DMS 273 treated with DMSO at 0.1 percent for 48 hours (cell line): ENCODE measurements at regions not wholly inside any gene's neighbourhood (a gene's known extent, or its start where the extent isn't known, plus 50 kb on each side); places are given as distances from the start of the nearest gene placed in this dataset.

Experiments
- DNase-seq: peaks from one replicate; lab custom pipeline; 2025; lab: John Stamatoyannopoulos, UW

- DNase-seq, result no peak
These were observed 177.6 kb upstream of the HDAC9 start for GRCh38 chr7:18317941-18318340.

DNA sequence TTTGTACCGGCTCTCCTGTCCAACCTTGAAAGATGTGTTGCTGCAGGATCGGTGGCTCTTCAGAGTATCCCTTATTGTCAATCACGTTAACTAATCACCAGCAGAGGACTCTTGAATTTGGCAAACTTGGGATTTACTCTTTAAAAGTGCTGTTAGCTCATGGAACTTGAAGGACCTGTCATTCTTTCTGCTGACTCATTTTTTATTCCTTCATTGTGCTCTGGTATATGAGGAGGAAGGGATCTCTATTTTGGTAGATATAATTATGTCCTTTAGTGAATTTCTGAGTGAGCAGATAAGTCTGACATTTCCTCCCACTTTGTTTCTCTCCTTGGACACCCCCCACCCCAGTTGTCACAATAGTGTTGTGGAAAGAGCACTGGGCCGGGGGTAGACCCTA is 175.1 kb upstream of the HDAC9 start:
- DNase-seq, result no peak

GRCh38 chr7:18320971-18321567 is 174.5 kb upstream of the HDAC9 start:
- peak; percentile 30 for DNase-seq

GRCh38 chr7:18330548-18330947 is 165.0 kb upstream of the HDAC9 start:
- no peak for DNase-seq

- DNase-seq, result no peak
These were observed 158.9 kb upstream of the HDAC9 start for GRCh38 chr7:18336626-18337025.

- DNase-seq, result no peak
These were observed 158.3 kb upstream of the HDAC9 start for GRCh38 chr7:18337048-18337809.

DNA sequence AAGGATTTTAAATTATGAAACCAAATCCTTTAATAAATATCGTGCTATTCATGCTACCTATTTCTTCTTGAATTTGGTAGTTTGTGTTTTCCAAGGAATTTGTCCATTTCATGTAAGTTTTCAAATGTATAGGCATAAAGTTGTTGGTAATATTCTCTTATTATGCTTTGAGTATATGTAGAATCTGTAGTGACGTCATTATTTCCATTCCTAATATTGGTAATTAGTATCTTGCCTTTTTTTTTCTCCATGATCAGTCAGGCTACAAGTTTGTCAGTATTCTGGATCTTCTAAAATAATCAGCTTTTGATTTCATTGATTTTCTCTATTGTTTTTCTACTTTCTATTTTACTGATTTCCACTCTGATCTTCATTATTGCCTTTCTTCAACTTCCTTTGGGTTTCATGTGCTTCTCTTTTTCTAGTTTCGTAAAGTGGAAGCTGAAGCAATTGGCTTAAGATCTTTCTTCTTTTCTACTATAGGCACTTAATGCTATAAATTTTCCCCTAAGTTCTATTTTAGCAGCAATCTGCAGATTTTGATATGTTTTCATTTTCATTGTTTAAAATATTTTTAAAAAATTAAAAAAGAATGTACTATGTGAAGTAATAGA is 156.5 kb upstream of the HDAC9 start:
- no peak for DNase-seq

DNA sequence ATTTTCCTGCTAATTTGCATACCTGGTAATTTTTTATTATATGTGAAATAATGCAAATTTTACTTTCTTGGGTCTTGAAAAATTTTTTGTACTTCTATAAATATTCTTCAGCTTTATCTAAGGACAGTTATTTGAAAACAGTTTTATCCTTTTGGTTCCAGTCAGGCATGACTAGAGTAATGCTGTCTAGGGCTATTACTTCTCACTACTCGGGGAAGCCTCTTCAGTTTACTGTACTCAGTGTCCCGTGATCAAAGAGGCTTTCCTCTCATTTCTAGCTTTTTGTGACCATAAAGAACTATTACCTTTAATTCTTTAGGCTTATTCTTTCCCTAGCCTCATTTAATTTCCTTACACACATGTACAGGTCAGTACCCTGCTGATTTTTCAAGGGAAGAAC is 153.8 kb upstream of the HDAC9 start:
- DNase-seq, result no peak

DNA sequence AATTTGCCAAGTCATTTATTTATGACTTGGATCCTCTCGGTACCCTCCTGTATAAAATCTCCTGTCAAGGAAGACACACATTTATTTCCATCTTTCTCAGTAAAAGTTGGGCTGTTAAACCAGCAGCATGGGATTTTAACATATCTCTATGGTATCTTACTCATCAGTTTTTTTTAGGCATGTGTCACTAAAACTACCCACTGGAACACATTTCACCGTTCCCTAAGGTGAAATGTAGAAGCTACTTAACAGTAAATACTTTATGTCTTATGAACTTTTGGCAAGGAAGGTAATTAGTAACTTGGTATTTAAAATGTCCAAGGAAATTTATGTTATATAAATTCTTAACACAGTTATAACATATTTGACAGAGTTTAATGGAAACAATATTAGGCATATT is 152.5 kb upstream of the HDAC9 start:
- no peak for DNase-seq

DNA sequence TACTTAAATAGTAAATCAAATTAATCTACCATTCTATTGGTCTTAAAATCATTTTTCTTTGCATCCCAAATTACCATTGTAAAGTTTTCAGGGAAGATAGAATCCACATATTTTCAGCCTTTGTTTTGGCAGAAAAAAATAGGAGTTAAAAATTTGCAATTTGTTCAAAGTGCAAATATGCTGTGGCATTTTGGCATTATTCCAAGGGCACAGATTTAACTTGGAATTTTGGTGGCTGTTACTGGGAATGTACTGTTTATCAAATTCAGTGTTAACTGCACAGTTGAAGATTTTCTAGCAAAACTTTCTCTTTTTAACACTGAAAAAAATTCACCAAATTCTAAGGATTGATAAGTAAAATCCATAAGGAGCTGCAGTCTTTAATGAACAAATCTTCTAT is 151.0 kb upstream of the HDAC9 start:
- DNase-seq, result no peak

- DNase-seq, result peak; percentile 34
These were observed 149.8 kb upstream of the HDAC9 start for GRCh38 chr7:18345641-18346234.

GRCh38 chr7:18347170-18347569 is 148.4 kb upstream of the HDAC9 start:
- DNase-seq, result no peak

GRCh38 chr7:18350678-18351077 is 144.9 kb upstream of the HDAC9 start:
- no peak for DNase-seq

DNA sequence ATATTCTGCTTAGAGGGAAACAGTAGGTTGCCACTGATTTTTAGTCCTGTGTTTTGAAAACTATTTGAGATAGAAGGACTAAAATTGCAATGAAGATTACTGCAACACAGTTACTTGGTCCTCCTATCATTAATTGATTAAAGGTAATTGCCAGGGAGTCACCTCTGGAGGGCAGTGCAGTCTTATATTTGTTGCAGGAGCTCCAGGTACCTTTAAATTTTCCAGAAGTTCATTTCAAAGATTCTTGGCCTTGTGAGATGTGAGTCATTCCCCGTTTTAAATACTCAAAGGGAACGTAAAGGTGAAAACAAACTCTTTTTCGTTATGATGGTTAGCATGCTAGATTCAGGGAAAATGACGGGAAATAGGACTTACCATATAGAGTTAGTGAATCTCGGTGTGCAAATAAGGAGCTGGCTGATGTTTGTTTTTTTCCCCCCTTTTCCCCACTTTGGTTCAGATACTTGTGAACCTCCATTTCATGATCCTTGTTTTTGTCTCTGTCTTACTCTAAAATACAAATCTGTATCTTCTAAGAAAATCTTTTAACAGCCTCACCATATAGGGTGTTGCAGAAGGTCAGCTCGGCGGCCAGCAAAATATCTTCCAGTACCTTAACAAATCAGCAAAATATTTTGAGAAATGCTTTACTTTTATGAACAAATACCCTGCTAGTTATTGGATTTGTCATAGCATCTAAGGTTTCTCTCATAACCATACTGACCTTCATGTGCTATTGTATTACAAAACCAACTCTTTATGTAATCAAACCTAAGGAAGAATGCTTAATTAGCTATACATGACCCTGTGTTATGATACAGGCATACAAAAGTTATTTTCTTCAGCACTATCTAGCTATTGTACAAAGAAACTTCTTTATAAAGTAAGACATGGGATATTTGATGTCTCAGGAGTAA is 143.0 kb upstream of the HDAC9 start:
- DNase-seq, result peak; percentile 53

- no peak for DNase-seq
These were observed 142.2 kb upstream of the HDAC9 start for GRCh38 chr7:18353339-18353738.

DNA sequence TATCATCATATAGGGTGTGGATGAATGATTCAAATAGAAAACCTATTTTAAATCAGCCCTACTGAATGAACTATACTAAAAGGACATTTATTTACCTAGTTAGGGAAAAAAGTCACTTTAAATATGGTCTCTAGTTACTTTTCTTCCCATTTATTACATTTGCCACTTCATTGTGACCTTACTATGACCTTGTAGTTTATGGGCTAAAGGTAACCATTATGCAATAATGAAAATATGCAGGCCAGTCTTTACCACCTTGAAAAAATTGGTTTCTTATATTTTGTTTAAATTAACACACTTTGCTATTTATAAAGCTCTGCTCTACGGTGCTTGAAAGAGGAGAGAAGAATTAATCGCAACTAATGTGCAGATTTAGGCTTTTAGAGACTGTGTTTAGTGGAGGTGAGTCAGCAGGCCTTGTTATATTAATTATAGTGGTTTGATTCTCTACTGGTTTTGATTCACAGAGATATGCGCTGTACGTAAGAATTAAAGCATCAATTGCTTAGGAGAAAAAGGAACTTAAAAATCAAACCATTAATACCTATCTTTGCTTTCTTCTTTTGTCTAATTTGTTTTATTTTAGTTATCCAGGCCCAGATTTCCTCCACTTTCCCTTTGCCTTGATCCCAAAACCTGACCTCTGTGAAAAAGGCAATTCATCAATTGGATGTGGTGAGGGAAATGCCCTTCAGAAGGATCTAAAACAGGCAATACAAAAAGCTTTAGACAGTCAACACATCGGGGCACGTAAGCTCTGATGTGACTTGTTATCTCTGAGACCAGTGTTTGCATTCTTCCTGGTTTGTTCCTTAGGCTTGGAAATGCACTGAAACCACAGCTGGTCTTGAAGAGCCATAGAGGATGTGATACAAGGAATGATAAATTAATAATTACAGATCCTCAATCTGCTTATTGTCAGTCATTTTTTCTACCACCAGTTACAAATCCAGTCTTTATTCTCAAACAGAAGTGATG is 141.2 kb upstream of the HDAC9 start:
- DNase-seq, result no peak

DNA sequence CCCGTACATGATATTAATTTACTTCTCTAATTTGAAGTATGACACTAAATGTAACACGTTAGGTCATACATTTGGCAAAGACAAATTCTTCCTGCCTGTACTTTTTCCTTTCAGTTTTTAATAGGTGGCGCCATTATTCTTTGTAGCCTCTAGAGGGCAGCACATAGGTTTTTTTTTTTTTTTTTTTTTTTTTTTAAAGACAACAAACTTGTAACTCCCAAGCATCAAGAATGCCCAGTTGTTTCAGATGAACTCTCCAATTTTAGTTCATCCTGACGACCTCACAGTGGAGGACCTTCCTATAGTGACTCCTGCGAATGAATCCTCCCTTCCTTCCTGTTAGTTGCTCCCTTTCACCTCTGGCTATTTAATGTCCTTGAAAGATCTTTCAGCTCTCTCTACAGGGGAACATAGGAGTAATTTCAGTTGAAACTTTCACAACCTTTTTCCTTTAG is 139.3 kb upstream of the HDAC9 start:
- peak; percentile 20 for DNase-seq

- no peak for DNase-seq
These were observed 137.9 kb upstream of the HDAC9 start for GRCh38 chr7:18357691-18358090.

GRCh38 chr7:18361756-18362155 is 133.8 kb upstream of the HDAC9 start:
- no peak for DNase-seq

DNA sequence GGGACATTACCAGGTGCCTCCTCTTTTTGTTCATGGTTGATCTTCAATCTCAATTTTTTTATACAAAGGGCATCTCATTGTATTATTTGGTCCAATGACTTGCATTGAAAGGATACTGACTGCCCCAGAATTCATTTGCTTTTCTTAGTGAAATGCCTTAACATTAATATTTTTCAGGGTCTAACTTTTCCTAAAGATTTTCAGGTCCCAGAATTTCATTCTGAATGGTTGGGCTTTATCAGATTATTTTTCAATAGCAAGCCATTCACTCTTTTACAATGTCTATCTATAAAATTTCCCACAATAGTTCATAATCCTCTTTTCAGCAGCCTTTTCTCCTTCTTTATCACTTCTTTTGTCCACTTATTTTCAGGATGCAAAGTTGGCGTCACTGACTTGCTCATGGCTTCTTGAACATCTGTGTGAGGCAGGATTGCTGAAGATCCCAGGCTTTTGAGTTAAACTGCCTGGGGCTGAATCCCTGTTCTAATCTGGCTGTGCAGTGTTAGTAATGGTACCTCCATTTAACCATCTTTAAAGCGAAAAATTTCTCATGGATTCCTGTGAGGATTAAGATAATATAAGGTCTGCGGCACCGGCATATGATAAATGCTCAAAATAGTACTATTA is 131.7 kb upstream of the HDAC9 start:
- no peak for DNase-seq
